Neural progenitor cell (in vitro differentiated cells): ENCODE measurements at regions not wholly inside any gene's neighbourhood (a gene's known extent, or its start where the extent isn't known, plus 50 kb on each side); places are given as distances from the start of the nearest gene placed in this dataset.

Experiments used
- CTCF ChIP-seq: fragments of 200-600 bp; sonication (generic); IDR thresholded peaks from 2 replicates; pipeline ENCODE4 v1.5.1; 2017; ENCODE audit warnings: antibody characterized with exemption, mild to moderate bottlenecking
- EZH2 ChIP-seq: fragments of 200-600 bp; sonication (generic); IDR thresholded peaks from 2 replicates; pipeline ENCODE4 v1.6.1; 2017; ENCODE audit warnings: antibody characterized with exemption, mild to moderate bottlenecking, moderate library complexity
- EZH2phosphoT487 ChIP-seq: fragments of 200-600 bp; sonication (generic); IDR thresholded peaks from 2 replicates; pipeline ENCODE4 v1.6.1; 2017; ENCODE audit warnings: antibody characterized with exemption

GRCh38 chr7:17027143-17027788 lies 145.5 kb upstream of the AGR3 start:
- TF ChIP-seq CTCF: no peak
- no peak for TF ChIP-seq EZH2
- no peak for TF ChIP-seq EZH2phosphoT487
